Neural progenitor cell (in vitro differentiated cells): ENCODE measurements at regions not wholly inside any gene's neighbourhood (a gene's known extent, or its start where the extent isn't known, plus 50 kb on each side); places are given as distances from the start of the nearest gene placed in this dataset.

ENCODE experiments used
- EZH2 ChIP-seq: fragments of 200-600 bp; sonication (generic); IDR thresholded peaks from 2 replicates; pipeline ENCODE4 v1.6.1; 2017; ENCODE audit warnings: antibody characterized with exemption, mild to moderate bottlenecking, moderate library complexity
- EZH2phosphoT487 ChIP-seq: fragments of 200-600 bp; sonication (generic); IDR thresholded peaks from 2 replicates; pipeline ENCODE4 v1.6.1; 2017; ENCODE audit warnings: antibody characterized with exemption
- TF ChIP-seq, protein P1 (sequence below): fragments of 200-600 bp; sonication (generic); IDR thresholded peaks from 2 replicates; pipeline ENCODE4 v1.5.1; 2017; ENCODE audit warnings: antibody characterized with exemption, mild to moderate bottlenecking

GRCh38 chr9:88198341-88198807 is 60.1 kb upstream of the SPATA31C2 start:
- TF ChIP-seq, protein P1, sequence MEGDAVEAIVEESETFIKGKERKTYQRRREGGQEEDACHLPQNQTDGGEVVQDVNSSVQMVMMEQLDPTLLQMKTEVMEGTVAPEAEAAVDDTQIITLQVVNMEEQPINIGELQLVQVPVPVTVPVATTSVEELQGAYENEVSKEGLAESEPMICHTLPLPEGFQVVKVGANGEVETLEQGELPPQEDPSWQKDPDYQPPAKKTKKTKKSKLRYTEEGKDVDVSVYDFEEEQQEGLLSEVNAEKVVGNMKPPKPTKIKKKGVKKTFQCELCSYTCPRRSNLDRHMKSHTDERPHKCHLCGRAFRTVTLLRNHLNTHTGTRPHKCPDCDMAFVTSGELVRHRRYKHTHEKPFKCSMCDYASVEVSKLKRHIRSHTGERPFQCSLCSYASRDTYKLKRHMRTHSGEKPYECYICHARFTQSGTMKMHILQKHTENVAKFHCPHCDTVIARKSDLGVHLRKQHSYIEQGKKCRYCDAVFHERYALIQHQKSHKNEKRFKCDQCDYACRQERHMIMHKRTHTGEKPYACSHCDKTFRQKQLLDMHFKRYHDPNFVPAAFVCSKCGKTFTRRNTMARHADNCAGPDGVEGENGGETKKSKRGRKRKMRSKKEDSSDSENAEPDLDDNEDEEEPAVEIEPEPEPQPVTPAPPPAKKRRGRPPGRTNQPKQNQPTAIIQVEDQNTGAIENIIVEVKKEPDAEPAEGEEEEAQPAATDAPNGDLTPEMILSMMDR, result no peak
- TF ChIP-seq EZH2phosphoT487 (no peak), EZH2 (no peak)
